CD14-positive monocyte (primary cell): ENCODE measurements at regions not wholly inside any gene's neighbourhood (a gene's known extent, or its start where the extent isn't known, plus 50 kb on each side); places are given as distances from the start of the nearest gene placed in this dataset.
"Not testable (repeated sequence)": the region's sequence is repeated elsewhere in the genome, so short reads cannot be mapped to it uniquely, and the experiment has no call there.

ENCODE experiments used
- DNase-seq, 3 donors: peaks; one replicate each; pipeline ENCODE4 v3.0.0-alpha.2; 2011 to 2022
- H2AFZ ChIP-seq: 2 replicates; pipeline ENCODE4 v1.6.0; 2012; ENCODE audit warnings: mild to moderate bottlenecking, low read depth, low read length, inconsistent platforms; ENCODE audit not compliant: insufficient read depth, poor library complexity, severe bottlenecking
- H3K27ac ChIP-seq, 2 donors: 1 replicate in 1 of 2; 2 replicates in 1 of 2; pipeline ENCODE4 v1.5.1; 2012 to 2013; ENCODE audit warnings: low read length in 2 of 2, control low read depth in 1 of 2, inconsistent platforms in 1 of 2, low read depth in 1 of 2, mild to moderate bottlenecking in 1 of 2
- H3K27me3 ChIP-seq, 2 donors: one replicate each; pipeline versions ENCODE4 v1.6.0 to v1.6.1; 2011 to 2013; ENCODE audit warnings: low read length in 2 of 2; ENCODE audit not compliant: control insufficient read depth in 2 of 2, insufficient read depth in 2 of 2
- H3K36me3 ChIP-seq, 2 donors: replicated peaks in 1 of 2; 1 replicate in 1 of 2; 2 replicates in 1 of 2; pipeline versions ENCODE4 v1.5.1 to v1.6.1; 2012 to 2013; ENCODE audit warnings: low read length in 2 of 2, control low read depth in 1 of 2, inconsistent platforms in 1 of 2, mild to moderate bottlenecking in 1 of 2; ENCODE audit not compliant: insufficient read depth in 2 of 2, control insufficient read depth in 1 of 2
- H3K4me1 ChIP-seq, 2 donors: 1 replicate in 1 of 2; 2 replicates in 1 of 2; pipeline versions ENCODE4 v1.5.1 to v1.6.1; 2012 to 2013; ENCODE audit warnings: low read length in 2 of 2, control low read depth in 1 of 2, inconsistent platforms in 1 of 2, mild to moderate bottlenecking in 1 of 2, moderate library complexity in 1 of 2; ENCODE audit not compliant: insufficient read depth in 2 of 2, control insufficient read depth in 1 of 2
- H3K4me2 ChIP-seq: replicated peaks from 2 replicates; pipeline ENCODE3; 2012; ENCODE audit warnings: low read length, moderate library complexity, mild to moderate bottlenecking; ENCODE audit not compliant: poor library complexity, severe bottlenecking; ENCODE audit errors: extremely low read depth
- H3K4me3 ChIP-seq, 3 experiments: fragments of 200-600 bp in 1 of 3; sonication (generic) in 1 of 3; replicated peaks in 1 of 3; 1 replicate in 2 of 3; 2 replicates in 1 of 3; pipeline ENCODE4 v1.5.1; 2011 to 2013; ENCODE audit warnings: low read length in 3 of 3, mild to moderate bottlenecking in 3 of 3, control low read depth in 2 of 3, low read depth in 2 of 3, inconsistent platforms in 1 of 3, moderate library complexity in 1 of 3
- H3K79me2 ChIP-seq: 2 replicates; pipeline ENCODE4 v1.6.0; 2012; ENCODE audit warnings: mild to moderate bottlenecking, control low read depth, inconsistent platforms, low read length, moderate library complexity; ENCODE audit not compliant: insufficient read depth
- H3K9ac ChIP-seq: 2 replicates; pipeline ENCODE4 v1.6.0; 2017; ENCODE audit warnings: low read length, mild to moderate bottlenecking; ENCODE audit not compliant: insufficient read depth, poor library complexity, severe bottlenecking
- H3K9me3 ChIP-seq, 2 donors: replicated peaks in 1 of 2; 1 replicate in 1 of 2; 2 replicates in 1 of 2; pipeline versions ENCODE4 v1.5.1 to v1.6.1; 2012 to 2013; ENCODE audit warnings: low read length in 2 of 2, control low read depth in 1 of 2; ENCODE audit not compliant: control insufficient read depth in 1 of 2, insufficient read depth in 1 of 2
- H4K20me1 ChIP-seq: 2 replicates; pipeline ENCODE4 v1.6.0; 2012; ENCODE audit warnings: mild to moderate bottlenecking, low read length, control low read depth, moderate library complexity; ENCODE audit not compliant: insufficient read depth
- H3K27ac Mint-ChIP-seq, 7 donors: one replicate each; pipeline ENCODE4 v1.8.0; 2020; ENCODE audit warnings: mild to moderate bottlenecking in 7 of 7, mixed read lengths in 7 of 7, moderate library complexity in 6 of 7, inconsistent platforms in 2 of 7
- H3K27me3 Mint-ChIP-seq, 3 donors: one replicate each; pipeline ENCODE4 v1.8.0; 2021 to 2022; ENCODE audit warnings: low read depth in 3 of 3, mild to moderate bottlenecking in 3 of 3, mixed read lengths in 3 of 3, moderate library complexity in 3 of 3, inconsistent platforms in 1 of 3
- H3K36me3 Mint-ChIP-seq, 2 donors: one replicate each; pipeline ENCODE4 v1.8.0; 2020; ENCODE audit warnings: mixed read lengths in 2 of 2, inconsistent platforms in 1 of 2, mild to moderate bottlenecking in 1 of 2
- H3K4me1 Mint-ChIP-seq: one replicate; pipeline ENCODE4 v1.8.0; 2020; ENCODE audit warnings: mild to moderate bottlenecking, mixed read lengths
- H3K4me3 Mint-ChIP-seq, 2 donors: one replicate each; pipeline ENCODE4 v1.8.0; 2020; ENCODE audit warnings: mild to moderate bottlenecking in 2 of 2, mixed read lengths in 2 of 2, moderate library complexity in 1 of 2
- H3K9me3 Mint-ChIP-seq, 7 donors: one replicate each; pipeline ENCODE4 v1.8.0; 2020 to 2022; ENCODE audit warnings: mixed read lengths in 7 of 7, mild to moderate bottlenecking in 6 of 7, moderate library complexity in 6 of 7, inconsistent platforms in 2 of 7
- WGBS: methylation state at CpG from one replicate; pipeline ENCODE4 v1.1.5; 2013; ENCODE audit warnings: missing lambda C conversion rate; ENCODE audit not compliant: insufficient coverage; 5-methylcytosine and 5-hydroxymethylcytosine counted together
- intact Hi-C, 2 donors: fragments of 100-400 bp; cut with micrococcal nuclease; formaldehyde crosslinking; loops; one replicate each; pipeline versions ENCODE4 v1.15.0 to v1.15.1; 2023
- TF ChIP-seq, protein P1 (sequence below): fragments of 200-600 bp; IDR thresholded peaks from one replicate; pipeline ENCODE4 v1.8.0; 2022; ENCODE audit warnings: antibody characterized with exemption, mild to moderate bottlenecking

DNA sequence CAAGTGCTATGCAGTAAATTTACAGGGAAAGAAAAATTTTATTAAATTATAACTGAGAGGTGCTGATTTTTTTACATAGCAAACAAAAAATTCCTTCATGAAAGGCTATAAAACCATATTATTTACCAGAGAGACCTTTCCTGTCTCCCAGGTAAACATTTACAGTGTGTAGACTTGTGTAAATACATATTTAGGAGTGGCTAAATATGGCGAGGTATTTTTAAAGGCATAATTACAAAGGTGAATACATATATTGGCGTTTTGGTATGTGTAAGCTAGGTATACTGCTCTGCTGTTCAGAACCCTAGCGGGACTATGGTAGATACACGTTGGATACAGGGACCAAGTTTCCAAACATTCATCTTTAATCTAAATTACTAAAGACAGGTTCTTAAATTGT is 170.6 kb upstream of the MEF2C start:
- TF ChIP-seq, protein P1, sequence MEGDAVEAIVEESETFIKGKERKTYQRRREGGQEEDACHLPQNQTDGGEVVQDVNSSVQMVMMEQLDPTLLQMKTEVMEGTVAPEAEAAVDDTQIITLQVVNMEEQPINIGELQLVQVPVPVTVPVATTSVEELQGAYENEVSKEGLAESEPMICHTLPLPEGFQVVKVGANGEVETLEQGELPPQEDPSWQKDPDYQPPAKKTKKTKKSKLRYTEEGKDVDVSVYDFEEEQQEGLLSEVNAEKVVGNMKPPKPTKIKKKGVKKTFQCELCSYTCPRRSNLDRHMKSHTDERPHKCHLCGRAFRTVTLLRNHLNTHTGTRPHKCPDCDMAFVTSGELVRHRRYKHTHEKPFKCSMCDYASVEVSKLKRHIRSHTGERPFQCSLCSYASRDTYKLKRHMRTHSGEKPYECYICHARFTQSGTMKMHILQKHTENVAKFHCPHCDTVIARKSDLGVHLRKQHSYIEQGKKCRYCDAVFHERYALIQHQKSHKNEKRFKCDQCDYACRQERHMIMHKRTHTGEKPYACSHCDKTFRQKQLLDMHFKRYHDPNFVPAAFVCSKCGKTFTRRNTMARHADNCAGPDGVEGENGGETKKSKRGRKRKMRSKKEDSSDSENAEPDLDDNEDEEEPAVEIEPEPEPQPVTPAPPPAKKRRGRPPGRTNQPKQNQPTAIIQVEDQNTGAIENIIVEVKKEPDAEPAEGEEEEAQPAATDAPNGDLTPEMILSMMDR: no peak
- H2AFZ ChIP-seq: no peak overlapping the region
- intact Hi-C loops: no loop called here
- Mint-ChIP-seq H3K9me3 (peaks cover 12 to 22% (median 16%) of the 10 kb centered on the region in 7 donors), H3K27ac (no peak overlapping the region), H3K36me3 (no peaks in the 10 kb centered on the region), H3K27me3 (no peaks in the 10 kb centered on the region), H3K4me1 (no peaks in the 10 kb centered on the region), H3K4me3 (no peak overlapping the region)
- peaks cover 18 to 25% of the 10 kb centered on the region in 2 donors for H3K9me3 ChIP-seq
- no peaks in the 10 kb centered on the region for H3K79me2 ChIP-seq
- H3K27me3 ChIP-seq: no peaks in the 10 kb centered on the region
- no peak overlapping the region for H3K9ac ChIP-seq
- H4K20me1 ChIP-seq: no peaks in the 10 kb centered on the region
- DNase-seq: no peak
- H3K4me2 ChIP-seq: no peak overlapping the region
- no peaks in the 10 kb centered on the region for H3K36me3 ChIP-seq
- no CpG with 5 or more reads among the region's 4 CpGs for WGBS
- H3K27ac ChIP-seq: no peak overlapping the region
- H3K4me3 ChIP-seq: no peak overlapping the region
- no peaks in the 10 kb centered on the region for H3K4me1 ChIP-seq

DNA sequence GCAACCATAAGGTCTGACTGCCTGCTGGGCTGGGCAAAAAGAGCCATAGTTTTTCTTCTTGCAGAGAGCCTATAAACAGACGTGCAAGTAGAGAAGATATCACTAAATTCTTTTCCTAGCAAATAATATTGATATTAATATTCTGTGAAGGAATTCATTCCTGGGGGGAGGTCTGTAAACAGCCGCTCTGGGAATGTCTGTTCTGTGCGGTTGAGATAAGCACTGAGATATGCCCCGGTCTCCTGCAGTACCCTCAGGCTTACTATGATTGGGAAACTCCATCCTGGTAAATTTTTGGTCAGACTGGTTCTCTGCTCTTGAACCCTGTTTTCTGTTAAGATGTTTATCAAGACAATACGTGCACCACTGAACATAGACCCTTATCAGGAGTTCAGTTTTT is 167.1 kb upstream of the MEF2C start:
- WGBS: 100% methylated on average over 2 of the region's 5 CpGs
- DNase-seq, H3K79me2 ChIP-seq, H3K27me3 Mint-ChIP-seq, intact Hi-C loops, H3K27ac ChIP-seq, H4K20me1 ChIP-seq, H3K36me3 Mint-ChIP-seq, H3K36me3 ChIP-seq, H3K4me2 ChIP-seq, H3K4me3 Mint-ChIP-seq, H3K27ac Mint-ChIP-seq, H3K9ac ChIP-seq, H3K4me3 ChIP-seq, H3K4me1 ChIP-seq, H3K27me3 ChIP-seq, H3K4me1 Mint-ChIP-seq, H2AFZ ChIP-seq: not testable (repeated sequence)
- peaks cover 18 to 25% of the 10 kb centered on the region in 2 donors for H3K9me3 ChIP-seq
- peaks cover 12 to 20% (median 16%) of the 10 kb centered on the region in 7 donors for H3K9me3 Mint-ChIP-seq
